ENCODE measurements at regions not wholly inside any gene's neighbourhood (a gene's known extent, or its start where the extent isn't known, plus 50 kb on each side); places are given as distances from the start of the nearest gene placed in this dataset.

DNA sequence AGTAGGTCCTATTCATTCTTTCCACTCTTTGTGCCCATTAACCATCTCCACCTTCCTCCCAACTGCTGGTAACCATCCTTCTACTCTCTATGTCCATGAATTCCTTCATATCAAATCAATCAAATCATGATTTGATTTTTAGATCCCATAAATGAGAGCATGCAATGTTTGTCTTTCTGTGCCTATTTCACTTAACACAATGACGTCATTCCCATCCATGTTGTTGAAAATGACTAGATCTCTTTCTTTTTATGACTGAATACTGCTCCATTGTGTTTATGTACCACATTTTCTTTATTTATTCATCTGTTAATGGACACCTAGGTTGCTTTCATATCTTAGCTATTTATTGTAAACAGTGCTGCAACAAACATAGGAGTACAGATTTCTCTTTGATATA is 827.3 kb upstream of the NRXN1 start:
- TF ChIP-seq POLR2A (IDR thresholded peaks at IDR 0.05; ENCODE audit: low read depth, low read length), result no peak
- TF ChIP-seq POLR2AphosphoS5 (IDR thresholded peaks at IDR 0.05; ENCODE audit: low read depth, low read length), result no peak
- TF ChIP-seq SPI1 (IDR thresholded peaks at IDR 0.05; ENCODE audit: low read depth, low read length), result no peak
- no peak for TF ChIP-seq PAX5 (IDR thresholded peaks at IDR 0.05; ENCODE audit: insufficient read depth, low read length, severe bottlenecking)
- TF ChIP-seq POU2F2 (IDR thresholded peaks at IDR 0.05; ENCODE audit: low read depth, low read length), result no peak

Measured in GM12891 (cell line).